Omental fat pad (tissue), 3 donors: ENCODE measurements at regions not wholly inside any gene's neighbourhood (a gene's known extent, or its start where the extent isn't known, plus 50 kb on each side); places are given as distances from the start of the nearest gene placed in this dataset.
"Not testable (repeated sequence)": the region's sequence is repeated elsewhere in the genome, so short reads cannot be mapped to it uniquely, and the experiment has no call there.

Experiments
- ATAC-seq: fragments of 150-250 bp; one replicate; pipeline ENCODE4 v1.9.1; 2016; ENCODE audit warnings: mild to moderate bottlenecking, moderate library complexity; ENCODE audit not compliant: low FRiP score
- DNase-seq: peaks from one replicate; pipeline ENCODE4 v3.0.0-alpha.2; 2019; ENCODE audit warnings: low spot score
- CTCF ChIP-seq, 3 donors: fragments of 450-650 bp; IDR thresholded peaks; one replicate each; pipeline ENCODE4 v1.5.1; 2016 to 2017; ENCODE audit warnings: antibody characterized with exemption in 3 of 3, mild to moderate bottlenecking in 3 of 3, moderate library complexity in 2 of 3

- DNase-seq (no peak), ATAC-seq (no peak)
- TF ChIP-seq CTCF (IDR thresholded peaks at IDR 0.05), result no peak
These were observed 318.9 kb downstream of the ICE1 start for GRCh38 chr5:5741418-5741817.

GRCh38 chr5:5739490-5739945 is 317.0 kb downstream of the ICE1 start:
- ATAC-seq, result no peak
- TF ChIP-seq CTCF (IDR thresholded peaks at IDR 0.05), result no peak
- no peak for DNase-seq

- ATAC-seq, result no peak
- DNase-seq, result no peak
These were observed 316.5 kb downstream of the ICE1 start for GRCh38 chr5:5738797-5739489.

GRCh38 chr5:5736007-5736406 is 313.5 kb downstream of the ICE1 start:
- ATAC-seq (no peak), DNase-seq (no peak)
- no peak for TF ChIP-seq CTCF (IDR thresholded peaks at IDR 0.05)

More at GRCh38 chr5:5738797-5739489, 316.5 kb downstream of the ICE1 start:
- TF ChIP-seq CTCF (IDR thresholded peaks at IDR 0.05), result no peak

- not testable (repeated sequence) for DNase-seq, ATAC-seq
These were observed 310.6 kb downstream of the ICE1 start for GRCh38 chr5:5733058-5733457.

GRCh38 chr5:5726401-5726800 is 303.9 kb downstream of the ICE1 start:
- DNase-seq, result no peak
- no peak for TF ChIP-seq CTCF (IDR thresholded peaks at IDR 0.05)
- ATAC-seq, result no peak

- TF ChIP-seq CTCF (IDR thresholded peaks at IDR 0.05), result no peak
- DNase-seq (no peak), ATAC-seq (no peak)
These were observed 299.4 kb downstream of the ICE1 start for GRCh38 chr5:5721881-5722280.
